Activated naive CD8-positive, alpha-beta T cell treated with anti-CD3 and anti-CD28 coated beads, Interleukin-2, amount 50 U/mL, for 16 hours (primary cell): ENCODE measurements at regions not wholly inside any gene's neighbourhood (a gene's known extent, or its start where the extent isn't known, plus 50 kb on each side); places are given as distances from the start of the nearest gene placed in this dataset.

Experiments used
- DNase-seq: peaks from one replicate; pipeline ENCODE4 v3.0.0-alpha.2; 2020; ENCODE audit warnings: low read depth, low spot score

- DNase-seq: no peak
Measured at GRCh38 chr6:9484686-9485085, 930.2 kb downstream of the TFAP2A start.

GRCh38 chr6:9484091-9484490 lies 930.8 kb downstream of the TFAP2A start:
- no peak for DNase-seq

DNA sequence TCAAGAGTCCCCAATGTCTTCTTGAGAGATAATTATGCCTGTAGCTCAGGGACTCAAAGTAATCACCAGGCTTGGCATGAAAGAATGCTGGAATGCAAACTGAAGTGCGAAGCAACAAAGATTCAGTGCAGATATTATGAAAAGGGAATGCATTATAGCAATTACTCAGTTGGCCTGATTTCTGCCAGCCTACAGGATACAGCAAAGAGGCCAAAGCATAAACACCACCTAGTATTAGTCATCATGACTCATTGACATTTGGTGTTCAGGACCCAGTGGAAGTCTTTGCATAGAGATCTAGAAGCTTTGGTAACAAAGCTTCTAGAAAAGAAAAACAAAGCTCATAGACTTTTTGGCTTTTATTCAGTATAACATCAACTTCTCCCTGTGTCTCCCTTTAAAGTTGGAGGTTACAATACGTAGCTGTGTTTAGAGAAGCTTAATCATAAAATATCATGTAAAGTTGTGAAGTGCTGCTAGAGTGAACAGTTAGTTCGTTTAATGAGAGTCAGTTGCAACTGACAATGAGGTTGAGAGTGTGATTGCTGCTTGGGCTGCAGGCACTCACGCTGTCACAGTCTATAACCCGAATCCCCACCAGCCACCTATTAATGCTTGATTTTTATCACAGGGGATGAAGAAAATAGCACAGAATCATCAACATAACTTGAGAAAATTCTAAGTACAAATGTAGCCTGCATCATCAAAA lies 932.7 kb downstream of the TFAP2A start:
- DNase-seq: no peak

DNA sequence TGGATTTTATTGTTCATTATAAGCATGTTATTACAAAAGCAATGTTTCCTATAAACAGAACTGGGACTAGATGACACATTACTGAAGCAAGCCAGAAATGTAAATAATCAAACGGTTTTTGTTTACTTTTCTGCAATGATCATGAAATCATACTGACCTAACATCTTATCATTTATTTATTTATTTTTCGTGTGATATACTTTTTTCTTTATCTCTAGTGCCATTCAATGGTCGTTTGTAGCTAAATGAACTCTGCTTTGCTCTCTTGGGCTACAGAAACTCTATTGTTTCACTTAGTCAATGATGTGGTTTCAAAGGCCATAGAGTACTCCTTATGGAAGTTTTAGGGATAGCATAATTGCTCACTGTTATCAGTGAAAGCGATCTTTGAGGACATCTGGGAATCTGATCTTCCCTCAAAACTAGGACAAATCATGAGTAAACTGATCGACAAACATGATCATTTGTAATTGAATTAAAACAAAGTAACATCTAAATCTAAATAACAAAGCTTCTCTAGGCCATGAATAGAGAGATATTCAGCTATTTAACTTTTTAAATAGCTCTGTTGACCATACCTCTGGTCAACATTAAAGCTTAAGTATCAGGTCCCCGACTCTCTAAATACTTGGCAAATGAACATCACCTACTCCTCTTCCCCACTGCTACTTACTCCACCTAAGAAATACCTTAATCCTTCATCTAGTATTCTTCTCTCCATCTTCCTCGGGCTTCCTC lies 933.4 kb downstream of the TFAP2A start:
- no peak for DNase-seq

DNA sequence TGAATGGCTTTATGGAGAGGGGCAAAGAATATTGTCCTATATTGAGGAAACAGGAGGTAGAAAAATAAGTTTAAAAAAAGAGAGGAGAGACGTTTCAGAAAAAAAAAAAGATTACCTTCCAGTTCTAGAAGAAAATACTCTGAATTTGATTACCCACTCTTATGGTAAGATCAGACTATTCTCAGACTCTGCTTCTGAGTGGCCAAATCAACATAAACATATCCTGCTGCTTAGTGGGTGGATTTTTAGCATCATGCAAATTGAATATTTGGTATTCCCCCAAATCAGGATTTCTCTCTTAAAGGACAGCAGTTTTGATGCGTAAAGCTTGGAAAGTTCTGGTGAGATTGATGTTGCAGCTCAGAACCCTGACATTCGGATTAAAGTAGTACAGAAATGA lies 946.6 kb downstream of the TFAP2A start:
- no peak for DNase-seq

- DNase-seq: no peak
Measured at GRCh38 chr6:9467741-9468140, 947.1 kb downstream of the TFAP2A start.

GRCh38 chr6:9464583-9464982 lies 950.3 kb downstream of the TFAP2A start:
- no peak for DNase-seq

- no peak for DNase-seq
Measured at GRCh38 chr6:9463311-9463710, 951.6 kb downstream of the TFAP2A start.

DNA sequence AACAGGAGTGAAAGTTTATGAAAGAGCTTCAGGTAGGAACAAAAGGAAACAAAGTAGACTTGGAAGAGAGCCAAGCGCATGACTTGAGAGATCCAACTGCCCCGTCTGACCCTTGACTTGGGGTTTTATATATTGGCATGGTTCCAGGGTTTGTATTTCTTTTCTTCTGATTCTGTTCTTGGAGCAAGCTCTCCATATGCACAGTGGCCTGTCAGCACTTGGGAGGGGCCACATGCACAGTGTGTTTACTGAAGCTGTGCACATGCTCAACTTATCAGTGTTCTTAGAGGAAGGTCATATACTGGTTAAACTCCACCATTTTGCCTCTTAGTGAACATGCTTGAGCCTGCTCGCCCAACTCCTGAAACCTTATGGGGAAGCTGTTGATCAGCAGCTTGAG lies 953.7 kb downstream of the TFAP2A start:
- DNase-seq: no peak

DNA sequence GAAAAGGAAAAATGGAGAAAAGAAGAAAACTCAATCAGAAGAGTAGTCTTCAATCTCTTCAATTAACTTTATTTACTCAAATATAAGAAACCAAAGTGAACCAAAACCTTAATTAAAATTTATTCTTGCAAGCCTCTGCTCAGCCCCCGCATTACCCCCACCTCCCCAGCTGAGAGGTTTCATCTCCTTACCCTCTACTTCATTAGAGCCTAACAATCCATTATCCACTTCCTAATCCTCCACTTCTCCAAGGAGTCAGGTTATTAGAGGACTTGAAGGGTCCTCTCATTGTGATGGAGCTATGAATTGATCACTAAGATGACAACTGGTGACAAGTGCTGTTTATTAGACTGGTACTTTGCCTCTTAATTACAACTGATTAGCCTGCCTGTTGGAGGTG lies 956.5 kb downstream of the TFAP2A start:
- no peak for DNase-seq

DNA sequence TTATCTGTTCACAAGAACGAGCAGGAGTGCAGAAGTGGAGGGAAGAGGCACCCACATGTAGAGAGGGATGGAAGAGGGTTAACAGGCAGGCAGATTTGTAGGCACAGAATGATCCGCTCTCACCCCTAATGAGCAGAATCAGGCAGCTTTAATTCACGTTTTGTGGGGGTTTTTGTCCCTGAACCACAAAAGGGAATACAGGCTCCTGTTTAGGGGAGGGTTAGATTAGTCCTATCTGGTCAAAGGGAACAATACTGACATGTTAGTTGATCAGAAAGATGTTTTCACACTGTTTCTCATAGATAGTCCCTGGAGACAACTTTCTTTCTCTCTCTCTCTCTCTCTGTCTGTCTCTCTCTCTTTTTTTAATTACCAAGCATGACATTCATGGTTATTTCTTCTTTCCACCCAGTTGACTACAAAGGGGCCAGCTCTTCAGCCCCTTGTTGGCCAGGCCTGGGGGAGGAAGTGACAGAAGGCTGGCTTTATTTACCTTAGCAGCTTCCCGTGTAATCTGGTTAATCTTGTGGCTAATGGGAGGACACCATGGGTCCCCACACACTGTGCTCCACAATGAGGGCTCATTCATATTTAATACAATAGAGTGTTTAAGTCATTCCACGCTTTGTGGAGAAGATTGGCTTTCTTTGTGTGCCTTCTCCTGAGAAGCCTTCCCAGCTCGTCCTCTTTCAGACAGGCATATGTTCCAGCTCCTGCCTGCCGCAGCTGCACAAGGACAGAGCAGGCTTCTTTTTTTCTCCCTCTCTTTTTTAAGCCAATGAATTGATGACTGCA lies 958.8 kb downstream of the TFAP2A start:
- no peak for DNase-seq

- DNase-seq: no peak
Measured at GRCh38 chr6:9439621-9440330, 975.1 kb downstream of the TFAP2A start.

- no peak for DNase-seq
Measured at GRCh38 chr6:9437836-9438235, 977.0 kb downstream of the TFAP2A start.

DNA sequence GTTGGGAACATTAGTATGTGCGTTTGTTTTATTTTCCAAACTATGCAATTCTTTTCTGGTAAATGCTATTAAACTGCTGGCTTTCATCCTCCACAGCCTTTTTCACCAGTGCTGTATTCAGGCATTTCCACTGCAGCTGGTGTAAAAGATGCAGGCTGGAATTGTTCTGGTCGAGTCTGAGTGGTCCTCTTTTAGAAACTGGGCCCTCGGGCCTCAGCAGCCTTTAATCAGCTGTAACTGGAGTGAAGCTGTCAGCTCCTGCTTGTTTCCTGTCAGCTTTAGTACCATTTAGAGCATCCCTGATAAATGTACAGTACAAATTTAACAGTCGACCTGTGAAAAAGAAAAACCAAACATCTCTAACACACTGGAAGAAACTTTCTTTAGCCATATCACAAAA lies 979.6 kb downstream of the TFAP2A start:
- DNase-seq: no peak

- no peak for DNase-seq
Measured at GRCh38 chr6:9431945-9432344, 982.9 kb downstream of the TFAP2A start.

DNA sequence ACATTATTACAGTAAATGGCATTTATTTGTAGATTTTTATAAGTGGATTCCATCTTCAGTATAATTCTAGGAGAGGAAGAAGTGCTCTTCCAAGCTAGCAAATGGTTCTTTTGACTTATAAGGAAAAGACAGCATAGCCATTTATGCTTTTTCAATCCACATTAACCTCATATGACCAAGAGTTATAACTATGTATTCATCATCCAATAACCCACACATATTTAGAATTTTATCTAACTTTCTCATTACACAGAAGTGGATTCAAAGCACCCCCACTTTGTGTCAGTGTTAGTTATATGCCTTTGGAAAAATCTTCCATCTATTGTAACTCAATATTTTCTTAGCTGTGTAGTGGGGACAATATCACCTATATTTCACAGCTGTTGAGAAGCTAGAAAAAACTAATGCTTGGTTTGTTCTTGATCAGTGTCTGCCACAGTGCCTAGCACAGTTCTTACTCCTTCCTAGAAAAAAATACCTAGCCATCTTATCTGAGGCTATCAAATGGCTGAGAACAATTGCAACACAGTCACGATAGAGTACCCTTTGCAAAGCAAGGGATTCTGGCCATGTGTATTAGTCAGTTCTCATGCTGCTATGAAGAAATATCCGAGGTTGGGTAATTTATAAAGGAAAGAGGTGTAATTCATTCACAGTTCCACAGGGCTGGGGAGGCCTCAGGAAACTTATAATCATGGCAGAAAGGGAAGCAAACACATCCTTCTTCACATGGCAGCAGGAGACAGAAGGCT lies 986.3 kb downstream of the TFAP2A start:
- no peak for DNase-seq

DNA sequence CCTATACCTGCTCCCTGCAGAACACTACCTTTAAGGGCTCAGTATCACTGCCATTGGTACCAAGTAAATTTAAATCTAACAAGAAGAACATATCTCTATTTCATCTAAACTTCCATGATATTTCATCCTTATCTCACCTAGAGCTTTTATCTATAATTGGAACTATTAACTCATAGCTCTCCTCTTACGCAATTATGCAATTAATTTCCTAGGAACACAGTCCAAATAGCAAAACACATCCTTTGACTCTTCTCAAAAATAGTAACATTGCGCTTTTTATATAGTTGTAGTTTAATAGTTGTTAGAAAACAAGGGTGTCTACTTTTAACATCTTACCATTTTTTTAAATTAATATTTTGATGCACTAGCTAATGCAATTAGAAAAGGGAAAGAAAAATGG lies 986.8 kb upstream of the SLC35B3 start:
- no peak for DNase-seq

GRCh38 chr6:9420316-9421015 lies 985.1 kb upstream of the SLC35B3 start:
- DNase-seq: no peak

- no peak for DNase-seq
Measured at GRCh38 chr6:9417400-9417799, 982.1 kb upstream of the SLC35B3 start.

DNA sequence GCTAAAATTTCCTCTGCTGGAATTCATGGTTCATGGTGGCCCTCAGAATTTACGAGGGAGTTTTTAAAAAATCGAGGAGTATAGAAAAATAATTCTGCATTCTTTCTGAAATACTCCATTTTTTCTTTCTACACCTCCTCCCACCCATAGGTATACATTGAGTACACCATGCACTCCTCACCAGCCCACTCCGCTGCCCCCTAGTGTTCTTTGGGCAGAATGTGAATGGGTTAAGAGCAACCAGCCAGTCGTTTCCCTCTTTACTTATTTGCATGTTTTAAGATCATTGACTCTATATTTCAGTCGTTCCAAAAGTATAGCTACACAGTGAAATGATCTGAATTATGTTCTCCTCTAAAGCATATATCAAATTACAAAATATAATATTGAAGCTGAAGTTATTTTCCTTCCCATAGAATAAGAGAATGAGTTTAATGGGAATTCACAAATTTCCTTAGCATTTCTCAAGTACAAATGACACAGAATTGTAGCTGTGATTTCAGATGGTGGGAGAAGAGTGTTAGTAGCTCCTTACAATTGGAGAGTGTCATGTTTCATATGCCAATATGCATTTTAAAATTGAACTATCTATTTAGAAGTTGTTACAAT lies 977.7 kb upstream of the SLC35B3 start:
- no peak for DNase-seq
